Peyer's patch (tissue), 4 donors: ENCODE measurements at regions not wholly inside any gene's neighbourhood (a gene's known extent, or its start where the extent isn't known, plus 50 kb on each side); places are given as distances from the start of the nearest gene placed in this dataset.
A peak's percentile ranks its signal among the peaks of the same experiment; 100 is the strongest.

ENCODE experiments used
- POLR2A ChIP-seq, 2 donors: fragments of 450-650 bp; IDR thresholded peaks; one replicate each; pipeline ENCODE4 v1.5.1; 2017; ENCODE audit warnings: antibody characterized with exemption in 2 of 2, mild to moderate bottlenecking in 2 of 2, moderate library complexity in 2 of 2
- TF ChIP-seq, protein P1 (sequence below), 6 experiments: fragments of 450-650 bp in 4 of 6; fragments of 200-600 bp in 2 of 6; sonication (generic) in 1 of 6; IDR thresholded peaks; one replicate each; pipeline ENCODE4 v1.5.1; 2017 to 2019; ENCODE audit warnings: antibody characterized with exemption in 6 of 6, mild to moderate bottlenecking in 3 of 6, moderate library complexity in 1 of 6

DNA sequence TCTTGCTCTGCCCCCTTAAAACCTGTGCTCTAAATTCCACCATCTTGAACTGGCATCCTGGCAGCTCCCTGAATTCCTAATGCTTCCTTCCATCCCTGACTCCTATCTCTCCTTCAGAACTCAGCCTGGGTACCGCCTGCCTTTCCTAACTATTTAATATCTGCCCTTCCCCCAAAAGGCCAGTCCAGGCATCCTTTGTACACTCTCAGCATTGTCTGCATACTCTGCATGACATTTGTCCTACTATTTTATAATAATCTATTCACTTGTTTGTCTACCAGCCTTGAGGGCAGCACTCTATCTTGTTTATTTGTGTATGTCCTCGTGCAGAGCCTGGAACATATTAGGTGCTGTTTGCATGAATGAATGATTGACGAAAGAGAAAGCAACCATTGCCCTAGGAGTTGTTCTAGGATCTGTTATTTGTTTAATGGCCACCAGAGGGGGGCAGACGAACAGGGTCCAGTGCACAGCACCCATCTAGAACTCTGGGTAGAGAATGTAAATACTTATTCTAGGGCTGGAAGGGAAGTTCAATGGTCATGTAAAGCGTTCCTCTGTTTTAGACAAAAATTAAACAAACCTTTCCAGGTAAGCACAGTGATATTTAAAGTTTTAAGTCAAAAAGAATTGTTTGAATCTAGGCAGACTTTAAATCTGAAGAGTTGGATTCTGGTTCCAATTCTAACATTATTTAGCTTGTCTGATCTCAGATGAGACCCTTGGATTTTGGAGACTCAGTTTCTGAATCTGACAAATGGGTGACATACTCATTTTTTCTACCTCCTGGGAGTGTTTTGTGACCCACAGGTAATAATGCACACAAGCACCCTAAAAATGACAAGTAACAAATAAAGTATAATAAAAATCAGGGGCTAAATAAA, 125.8 kb upstream of the GALNT15 start:
- TF ChIP-seq, protein P1, sequence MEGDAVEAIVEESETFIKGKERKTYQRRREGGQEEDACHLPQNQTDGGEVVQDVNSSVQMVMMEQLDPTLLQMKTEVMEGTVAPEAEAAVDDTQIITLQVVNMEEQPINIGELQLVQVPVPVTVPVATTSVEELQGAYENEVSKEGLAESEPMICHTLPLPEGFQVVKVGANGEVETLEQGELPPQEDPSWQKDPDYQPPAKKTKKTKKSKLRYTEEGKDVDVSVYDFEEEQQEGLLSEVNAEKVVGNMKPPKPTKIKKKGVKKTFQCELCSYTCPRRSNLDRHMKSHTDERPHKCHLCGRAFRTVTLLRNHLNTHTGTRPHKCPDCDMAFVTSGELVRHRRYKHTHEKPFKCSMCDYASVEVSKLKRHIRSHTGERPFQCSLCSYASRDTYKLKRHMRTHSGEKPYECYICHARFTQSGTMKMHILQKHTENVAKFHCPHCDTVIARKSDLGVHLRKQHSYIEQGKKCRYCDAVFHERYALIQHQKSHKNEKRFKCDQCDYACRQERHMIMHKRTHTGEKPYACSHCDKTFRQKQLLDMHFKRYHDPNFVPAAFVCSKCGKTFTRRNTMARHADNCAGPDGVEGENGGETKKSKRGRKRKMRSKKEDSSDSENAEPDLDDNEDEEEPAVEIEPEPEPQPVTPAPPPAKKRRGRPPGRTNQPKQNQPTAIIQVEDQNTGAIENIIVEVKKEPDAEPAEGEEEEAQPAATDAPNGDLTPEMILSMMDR (IDR thresholded peaks at IDR 0.05), result peak; percentile 33 to 90 (median 79)
- no peak for TF ChIP-seq POLR2A (IDR thresholded peaks at IDR 0.05)
